Left lobe of liver (tissue), 2 donors: ENCODE measurements at regions not wholly inside any gene's neighbourhood (a gene's known extent, or its start where the extent isn't known, plus 50 kb on each side); places are given as distances from the start of the nearest gene placed in this dataset.
"Not testable (repeated sequence)": the region's sequence is repeated elsewhere in the genome, so short reads cannot be mapped to it uniquely, and the experiment has no call there.

ENCODE experiments used
- ATAC-seq: fragments of 200-7000 bp; cut with Tn5 transposase; one replicate; pipeline ENCODE4 v1.9.1; 2020; ENCODE audit warnings: mild to moderate bottlenecking, moderate library complexity
- DNase-seq: peaks from one replicate; pipeline ENCODE4 v3.0.0-alpha.2; 2020; ENCODE audit warnings: low spot score
- donor health status: DM: no; HTN: no; CAD: no; lungs with moderate emphysema.
- donor health status: DM: no; HTN: yes; CAD: no.

- DNase-seq (no peak), ATAC-seq (no peak)
Observed at GRCh38 chr1:163633366-163633765, 311.6 kb downstream of the NUF2 start.

- DNase-seq, ATAC-seq: not testable (repeated sequence)
Observed at GRCh38 chr1:163645676-163646075, 323.9 kb downstream of the NUF2 start.

- no peak for DNase-seq
- ATAC-seq: no peak
Observed at GRCh38 chr1:163650624-163651023, 328.9 kb downstream of the NUF2 start.

GRCh38 chr1:163652441-163652840 is 330.7 kb downstream of the NUF2 start:
- ATAC-seq: no peak

DNA sequence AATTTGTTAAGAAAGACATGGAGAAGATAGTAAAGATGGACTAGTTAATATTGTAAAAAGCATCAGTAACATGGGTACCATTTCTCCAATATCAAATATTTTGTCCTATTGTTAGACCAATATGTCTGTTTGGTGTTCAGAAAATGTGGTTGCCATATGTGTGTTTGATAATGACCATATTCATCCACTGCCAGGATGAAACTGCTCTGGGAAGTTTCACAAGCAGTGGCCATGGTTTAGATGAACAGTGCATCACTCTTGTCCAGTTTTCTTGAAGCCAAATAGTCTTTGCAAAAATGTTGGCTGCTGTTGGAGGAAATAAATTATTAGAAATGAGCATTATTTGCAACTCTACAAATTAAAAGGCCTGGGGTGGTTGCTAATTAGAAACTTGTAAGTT is 333.8 kb downstream of the NUF2 start:
- DNase-seq (no peak), ATAC-seq (no peak)

More at GRCh38 chr1:163652441-163652840, 330.7 kb downstream of the NUF2 start:
- DNase-seq: no peak

- DNase-seq (no peak), ATAC-seq (no peak)
Observed at GRCh38 chr1:163656095-163656759, 334.5 kb downstream of the NUF2 start.

DNA sequence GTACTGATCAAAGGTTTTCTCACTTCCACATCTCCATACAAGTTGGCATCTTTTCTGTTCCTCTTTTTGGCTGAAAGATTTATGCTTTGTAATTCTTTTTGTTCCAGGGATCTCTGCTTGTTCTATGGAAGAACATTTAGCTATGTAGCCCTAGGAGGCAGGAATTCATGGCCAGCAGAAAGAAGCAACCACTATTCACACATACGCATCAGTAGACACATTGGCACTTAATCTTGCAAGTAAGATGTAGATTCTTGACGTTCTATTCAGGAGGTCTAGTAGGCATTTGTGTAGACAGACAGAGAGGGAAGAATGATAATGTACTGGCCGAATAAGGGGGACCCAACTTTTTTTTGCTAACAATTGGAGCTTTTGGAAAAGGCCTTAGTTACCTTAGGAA is 336.0 kb downstream of the NUF2 start:
- no peak for ATAC-seq

DNA sequence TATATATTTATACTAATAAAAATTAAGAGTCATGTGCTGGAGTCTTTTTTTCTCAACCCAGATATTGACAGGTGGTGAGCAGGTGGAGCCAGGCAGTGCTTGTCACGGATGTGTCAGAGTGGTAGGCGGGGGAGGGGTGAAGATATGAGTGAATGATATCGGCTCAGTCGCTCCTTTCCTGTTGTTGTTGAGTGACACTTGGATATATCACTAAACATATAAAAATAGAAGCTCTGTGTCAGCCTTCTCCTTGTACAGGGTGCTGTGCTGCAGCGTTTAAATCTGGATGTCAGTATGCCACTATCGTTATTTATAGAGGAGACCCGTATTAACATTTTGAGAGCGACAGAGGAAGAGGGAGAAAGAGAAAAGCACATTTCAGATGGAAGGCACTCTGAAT is 339.6 kb downstream of the NUF2 start:
- DNase-seq: no peak
- ATAC-seq: no peak

More for the DNA sequence above, 336.0 kb downstream of the NUF2 start:
- DNase-seq: no peak

DNA sequence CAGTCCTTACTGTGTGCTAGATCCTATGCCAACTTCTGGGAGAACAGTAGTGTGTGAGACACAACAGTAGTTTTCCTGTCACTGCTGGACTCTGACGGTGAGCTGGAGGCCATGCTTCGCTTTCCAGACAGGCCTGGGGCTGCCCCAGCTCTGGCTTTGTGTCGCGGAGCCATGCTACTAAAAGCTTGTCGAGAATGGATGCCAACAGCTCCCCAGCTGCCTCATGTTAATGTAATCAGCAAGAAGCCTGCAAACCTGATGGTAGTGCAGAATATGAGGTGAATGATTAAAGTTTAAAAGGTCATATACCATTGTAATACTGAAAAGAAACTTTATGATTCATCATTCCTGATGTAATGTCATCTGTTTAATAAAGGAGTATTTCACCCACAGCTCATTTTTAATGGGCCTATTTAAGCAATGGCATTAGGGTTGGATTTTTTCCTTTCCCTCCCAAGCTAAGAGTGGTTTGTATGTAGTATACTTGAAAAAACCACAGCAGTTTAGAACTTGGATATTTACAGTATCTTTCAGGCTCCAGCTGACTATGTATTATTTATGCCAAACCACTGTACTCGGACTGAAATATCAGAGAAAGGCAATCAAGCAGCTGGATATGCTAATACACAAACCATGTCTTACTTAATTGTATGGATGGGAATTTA is 343.0 kb downstream of the NUF2 start:
- no peak for DNase-seq
- ATAC-seq: no peak

DNA sequence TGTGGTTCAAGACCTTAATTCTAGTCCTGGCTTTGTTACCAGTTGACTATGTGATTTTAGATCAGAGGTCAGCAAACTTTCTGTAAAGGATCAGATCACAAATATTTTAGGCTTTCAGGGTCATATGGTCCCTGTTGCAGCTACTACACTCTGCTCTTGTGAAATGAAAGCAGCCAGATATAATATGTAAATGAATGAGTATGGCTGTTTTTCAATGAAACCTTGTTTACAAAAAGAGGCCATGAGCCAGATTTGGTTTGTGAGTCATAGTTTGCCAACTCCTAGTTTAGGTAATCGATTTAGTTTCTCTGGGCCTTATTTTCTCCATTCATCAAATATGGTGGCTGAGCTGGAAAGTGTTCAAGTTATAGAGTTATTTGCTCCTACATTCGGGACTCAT is 346.7 kb downstream of the NUF2 start:
- ATAC-seq (no peak), DNase-seq (no peak)

DNA sequence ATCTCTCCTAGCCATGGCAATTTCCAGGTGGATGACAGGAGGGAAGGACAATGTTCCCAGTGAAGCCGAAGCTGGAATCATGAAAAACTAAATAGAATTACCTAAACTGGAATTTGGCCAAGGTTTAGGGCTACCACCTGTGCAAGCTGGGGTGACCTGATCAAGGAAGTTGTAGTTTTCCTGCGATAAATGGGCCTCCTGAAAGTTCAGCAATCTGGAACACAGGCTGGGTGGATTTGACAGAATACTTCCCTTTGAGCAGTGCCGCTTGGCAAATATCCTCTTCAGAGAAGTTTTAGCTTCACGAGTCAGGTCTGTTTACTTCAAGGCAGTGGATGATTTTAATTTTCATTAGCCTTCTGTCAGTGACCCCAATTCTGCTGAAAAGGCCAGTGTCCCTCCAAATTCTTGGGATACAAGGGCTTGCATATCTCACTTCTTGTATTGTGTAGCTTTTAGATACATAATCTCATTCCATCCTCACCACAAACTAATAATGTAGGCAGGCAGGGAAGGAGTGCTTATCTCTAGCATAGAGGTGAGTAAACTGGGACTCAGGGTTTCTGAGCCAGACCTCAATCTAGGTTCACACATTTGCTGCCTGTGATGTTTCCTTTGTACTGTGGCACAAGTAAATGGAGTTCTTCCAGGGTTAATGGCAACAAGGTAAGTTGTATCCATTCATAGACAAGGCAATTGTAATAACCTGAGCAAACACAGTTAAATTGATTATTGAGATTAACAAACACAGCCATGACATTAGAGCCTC is 349.4 kb downstream of the NUF2 start:
- DNase-seq (no peak), ATAC-seq (no peak)

GRCh38 chr1:163672976-163673758 is 351.4 kb downstream of the NUF2 start:
- DNase-seq (no peak), ATAC-seq (no peak)

- DNase-seq: no peak
- ATAC-seq: no peak
Observed at GRCh38 chr1:163673759-163674151, 352.0 kb downstream of the NUF2 start.

- DNase-seq (no peak), ATAC-seq (no peak)
Observed at GRCh38 chr1:163674236-163674635, 352.5 kb downstream of the NUF2 start.

GRCh38 chr1:163684785-163685184 is 363.0 kb downstream of the NUF2 start:
- no peak for DNase-seq

GRCh38 chr1:163692266-163692665 is 370.5 kb downstream of the NUF2 start:
- DNase-seq (no peak), ATAC-seq (no peak)

More at GRCh38 chr1:163684785-163685184, 363.0 kb downstream of the NUF2 start:
- no peak for ATAC-seq

GRCh38 chr1:163697137-163697536 is 375.4 kb downstream of the NUF2 start:
- no peak for DNase-seq
- no peak for ATAC-seq

DNA sequence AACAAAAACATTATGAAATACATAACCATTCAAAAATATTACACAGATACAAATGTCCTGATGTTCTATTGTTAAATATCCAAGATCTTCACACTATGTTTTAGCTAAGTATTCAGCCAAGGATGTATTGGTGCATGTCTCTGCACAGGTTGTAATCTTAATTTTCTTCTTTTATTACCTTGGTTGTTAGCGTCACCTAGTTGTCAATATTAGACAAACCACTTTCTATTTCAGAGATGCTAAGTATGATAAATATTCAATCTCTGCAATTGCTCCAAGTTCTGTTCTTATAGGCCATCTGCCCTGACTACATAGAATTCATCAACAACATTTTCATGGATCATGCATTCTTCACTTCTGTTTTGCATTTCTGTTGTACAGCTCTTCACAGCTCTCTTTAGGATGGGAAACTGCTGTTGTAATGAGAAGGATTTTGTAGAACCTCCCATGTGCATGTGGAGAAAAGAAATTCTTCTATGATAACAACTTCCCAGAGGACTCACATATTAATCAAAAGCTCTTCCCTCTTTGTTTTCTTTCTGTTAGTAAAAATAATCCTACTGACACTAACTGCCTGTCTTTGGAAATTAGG is 380.1 kb downstream of the NUF2 start:
- ATAC-seq: no peak

GRCh38 chr1:163703794-163704193 is 382.0 kb downstream of the NUF2 start:
- ATAC-seq (no peak), DNase-seq (no peak)

More for the DNA sequence above, 380.1 kb downstream of the NUF2 start:
- DNase-seq: no peak

DNA sequence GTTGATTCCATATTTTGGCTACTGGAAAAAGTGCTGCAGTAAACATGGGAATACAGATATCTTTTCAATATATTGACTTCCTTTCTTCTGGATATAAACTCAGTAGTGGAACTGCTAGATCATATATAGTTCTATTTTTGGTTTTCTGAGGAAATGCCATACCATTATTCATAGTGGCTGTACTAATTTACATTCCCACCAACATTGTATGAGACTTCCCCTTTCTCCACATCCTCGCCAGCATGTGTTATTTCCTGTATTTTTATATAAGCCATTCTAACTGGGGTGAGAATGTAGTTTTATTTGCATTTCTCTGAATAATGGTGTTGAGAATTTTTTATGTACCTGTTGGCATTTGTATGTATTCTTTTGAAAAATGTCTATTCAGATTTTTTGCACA is 385.2 kb downstream of the NUF2 start:
- DNase-seq (no peak), ATAC-seq (no peak)

GRCh38 chr1:163709636-163710035 is 387.9 kb downstream of the NUF2 start:
- DNase-seq (no peak), ATAC-seq (no peak)
